HEK293 (cell line): ENCODE measurements at regions not wholly inside any gene's neighbourhood (a gene's known extent, or its start where the extent isn't known, plus 50 kb on each side); places are given as distances from the start of the nearest gene placed in this dataset.

ENCODE experiments used
- TCF7L2 ChIP-seq: IDR thresholded peaks from 2 replicates; pipeline ENCODE4 v1.6.1; 2011; ENCODE audit warnings: low read depth, mild to moderate bottlenecking, inconsistent platforms, low read length, moderate library complexity, borderline replicate concordance
- YY1 ChIP-seq: fragments of 450-650 bp; formaldehyde crosslinking; IDR thresholded peaks from 2 replicates; pipeline ENCODE4 v1.5.1; 2018; ENCODE audit warnings: missing biosample characterization, missing genetic modification characterization
- ZNF174 ChIP-seq: fragments of 450-650 bp; formaldehyde crosslinking; IDR thresholded peaks from 2 replicates; pipeline ENCODE4 v1.5.0; 2017; ENCODE audit warnings: missing biosample characterization, mild to moderate bottlenecking, missing genetic modification characterization
- ZNF423 ChIP-seq: fragments of 450-650 bp; formaldehyde crosslinking; IDR thresholded peaks from 2 replicates; pipeline ENCODE4 v1.5.1; 2016; ENCODE audit warnings: missing biosample characterization, missing genetic modification characterization
- ZNF747 ChIP-seq: fragments of 450-650 bp; formaldehyde crosslinking; IDR thresholded peaks from 2 replicates; pipeline ENCODE4 v1.5.1; 2016; ENCODE audit warnings: missing biosample characterization, missing genetic modification characterization
- TF ChIP-seq, protein P1 (sequence below): fragments of 450-650 bp; formaldehyde crosslinking; IDR thresholded peaks from 2 replicates; pipeline ENCODE4 v1.5.1; 2016; ENCODE audit warnings: missing biosample characterization, missing genetic modification characterization
- TF ChIP-seq, protein P2 (sequence below): fragments of 450-650 bp; formaldehyde crosslinking; conservative IDR thresholded peaks from 2 replicates; pipeline ENCODE4 v1.5.1; 2016; ENCODE audit warnings: low read depth, missing biosample characterization, missing genetic modification characterization
- TF ChIP-seq, protein P3 (sequence below): fragments of 450-650 bp; formaldehyde crosslinking; IDR thresholded peaks from 2 replicates; pipeline ENCODE4 v1.5.1; 2016; ENCODE audit warnings: missing biosample characterization, missing genetic modification characterization
- TF ChIP-seq, protein P4 (sequence below): fragments of 450-650 bp; formaldehyde crosslinking; IDR thresholded peaks from 2 replicates; pipeline ENCODE4 v1.5.1; 2016; ENCODE audit warnings: missing biosample characterization, missing genetic modification characterization

DNA sequence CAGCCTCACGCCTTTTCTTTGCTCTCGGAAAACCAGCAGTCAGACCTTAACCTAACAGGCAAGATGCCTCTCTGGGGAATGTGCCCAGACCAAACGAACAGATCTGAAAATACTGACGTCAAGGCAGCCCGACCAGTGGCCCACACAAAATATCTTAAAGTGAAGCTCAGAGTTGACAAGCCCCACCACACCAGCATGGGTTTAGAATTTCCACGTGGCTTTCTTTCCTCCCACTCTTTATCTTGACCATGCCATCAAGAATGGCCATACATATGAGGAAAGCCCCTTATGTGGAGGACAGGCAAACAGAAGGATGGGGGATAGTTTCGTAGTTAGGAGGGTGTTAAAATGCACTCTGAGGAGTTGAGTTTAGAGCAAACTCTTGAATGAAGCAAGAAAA is 89.8 kb downstream of the MRPL32 start:
- TF ChIP-seq, protein P1, sequence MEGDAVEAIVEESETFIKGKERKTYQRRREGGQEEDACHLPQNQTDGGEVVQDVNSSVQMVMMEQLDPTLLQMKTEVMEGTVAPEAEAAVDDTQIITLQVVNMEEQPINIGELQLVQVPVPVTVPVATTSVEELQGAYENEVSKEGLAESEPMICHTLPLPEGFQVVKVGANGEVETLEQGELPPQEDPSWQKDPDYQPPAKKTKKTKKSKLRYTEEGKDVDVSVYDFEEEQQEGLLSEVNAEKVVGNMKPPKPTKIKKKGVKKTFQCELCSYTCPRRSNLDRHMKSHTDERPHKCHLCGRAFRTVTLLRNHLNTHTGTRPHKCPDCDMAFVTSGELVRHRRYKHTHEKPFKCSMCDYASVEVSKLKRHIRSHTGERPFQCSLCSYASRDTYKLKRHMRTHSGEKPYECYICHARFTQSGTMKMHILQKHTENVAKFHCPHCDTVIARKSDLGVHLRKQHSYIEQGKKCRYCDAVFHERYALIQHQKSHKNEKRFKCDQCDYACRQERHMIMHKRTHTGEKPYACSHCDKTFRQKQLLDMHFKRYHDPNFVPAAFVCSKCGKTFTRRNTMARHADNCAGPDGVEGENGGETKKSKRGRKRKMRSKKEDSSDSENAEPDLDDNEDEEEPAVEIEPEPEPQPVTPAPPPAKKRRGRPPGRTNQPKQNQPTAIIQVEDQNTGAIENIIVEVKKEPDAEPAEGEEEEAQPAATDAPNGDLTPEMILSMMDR (tag by site-specific recombination) = no peak
- no peak for TF ChIP-seq TCF7L2
- TF ChIP-seq ZNF174 (tag by site-specific recombination) = no peak
- no peak for TF ChIP-seq ZNF423
- TF ChIP-seq, protein P2, sequence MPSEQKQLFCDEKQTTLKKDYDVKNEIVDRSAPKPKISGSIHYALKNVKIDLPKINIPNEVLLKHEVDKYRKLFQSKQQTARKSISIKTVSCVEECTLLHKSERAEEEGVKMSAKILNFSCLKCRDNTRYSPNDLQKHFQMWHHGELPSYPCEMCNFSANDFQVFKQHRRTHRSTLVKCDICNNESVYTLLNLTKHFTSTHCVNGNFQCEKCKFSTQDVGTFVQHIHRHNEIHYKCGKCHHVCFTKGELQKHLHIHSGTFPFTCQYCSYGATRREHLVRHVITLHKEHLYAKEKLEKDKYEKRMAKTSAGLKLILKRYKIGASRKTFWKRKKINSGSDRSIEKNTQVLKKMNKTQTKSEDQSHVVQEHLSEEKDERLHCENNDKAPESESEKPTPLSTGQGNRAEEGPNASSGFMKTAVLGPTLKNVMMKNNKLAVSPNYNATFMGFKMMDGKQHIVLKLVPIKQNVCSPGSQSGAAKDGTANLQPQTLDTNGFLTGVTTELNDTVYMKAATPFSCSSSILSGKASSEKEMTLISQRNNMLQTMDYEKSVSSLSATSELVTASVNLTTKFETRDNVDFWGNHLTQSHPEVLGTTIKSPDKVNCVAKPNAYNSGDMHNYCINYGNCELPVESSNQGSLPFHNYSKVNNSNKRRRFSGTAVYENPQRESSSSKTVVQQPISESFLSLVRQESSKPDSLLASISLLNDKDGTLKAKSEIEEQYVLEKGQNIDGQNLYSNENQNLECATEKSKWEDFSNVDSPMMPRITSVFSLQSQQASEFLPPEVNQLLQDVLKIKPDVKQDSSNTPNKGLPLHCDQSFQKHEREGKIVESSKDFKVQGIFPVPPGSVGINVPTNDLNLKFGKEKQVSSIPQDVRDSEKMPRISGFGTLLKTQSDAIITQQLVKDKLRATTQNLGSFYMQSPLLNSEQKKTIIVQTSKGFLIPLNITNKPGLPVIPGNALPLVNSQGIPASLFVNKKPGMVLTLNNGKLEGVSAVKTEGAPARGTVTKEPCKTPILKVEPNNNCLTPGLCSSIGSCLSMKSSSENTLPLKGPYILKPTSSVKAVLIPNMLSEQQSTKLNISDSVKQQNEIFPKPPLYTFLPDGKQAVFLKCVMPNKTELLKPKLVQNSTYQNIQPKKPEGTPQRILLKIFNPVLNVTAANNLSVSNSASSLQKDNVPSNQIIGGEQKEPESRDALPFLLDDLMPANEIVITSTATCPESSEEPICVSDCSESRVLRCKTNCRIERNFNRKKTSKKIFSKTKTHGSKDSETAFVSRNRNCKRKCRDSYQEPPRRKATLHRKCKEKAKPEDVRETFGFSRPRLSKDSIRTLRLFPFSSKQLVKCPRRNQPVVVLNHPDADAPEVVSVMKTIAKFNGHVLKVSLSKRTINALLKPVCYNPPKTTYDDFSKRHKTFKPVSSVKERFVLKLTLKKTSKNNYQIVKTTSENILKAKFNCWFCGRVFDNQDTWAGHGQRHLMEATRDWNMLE (tag by site-specific recombination) = no peak
- no peak for TF ChIP-seq YY1 (tag by site-specific recombination)
- no peak for TF ChIP-seq ZNF747
- TF ChIP-seq, protein P3, sequence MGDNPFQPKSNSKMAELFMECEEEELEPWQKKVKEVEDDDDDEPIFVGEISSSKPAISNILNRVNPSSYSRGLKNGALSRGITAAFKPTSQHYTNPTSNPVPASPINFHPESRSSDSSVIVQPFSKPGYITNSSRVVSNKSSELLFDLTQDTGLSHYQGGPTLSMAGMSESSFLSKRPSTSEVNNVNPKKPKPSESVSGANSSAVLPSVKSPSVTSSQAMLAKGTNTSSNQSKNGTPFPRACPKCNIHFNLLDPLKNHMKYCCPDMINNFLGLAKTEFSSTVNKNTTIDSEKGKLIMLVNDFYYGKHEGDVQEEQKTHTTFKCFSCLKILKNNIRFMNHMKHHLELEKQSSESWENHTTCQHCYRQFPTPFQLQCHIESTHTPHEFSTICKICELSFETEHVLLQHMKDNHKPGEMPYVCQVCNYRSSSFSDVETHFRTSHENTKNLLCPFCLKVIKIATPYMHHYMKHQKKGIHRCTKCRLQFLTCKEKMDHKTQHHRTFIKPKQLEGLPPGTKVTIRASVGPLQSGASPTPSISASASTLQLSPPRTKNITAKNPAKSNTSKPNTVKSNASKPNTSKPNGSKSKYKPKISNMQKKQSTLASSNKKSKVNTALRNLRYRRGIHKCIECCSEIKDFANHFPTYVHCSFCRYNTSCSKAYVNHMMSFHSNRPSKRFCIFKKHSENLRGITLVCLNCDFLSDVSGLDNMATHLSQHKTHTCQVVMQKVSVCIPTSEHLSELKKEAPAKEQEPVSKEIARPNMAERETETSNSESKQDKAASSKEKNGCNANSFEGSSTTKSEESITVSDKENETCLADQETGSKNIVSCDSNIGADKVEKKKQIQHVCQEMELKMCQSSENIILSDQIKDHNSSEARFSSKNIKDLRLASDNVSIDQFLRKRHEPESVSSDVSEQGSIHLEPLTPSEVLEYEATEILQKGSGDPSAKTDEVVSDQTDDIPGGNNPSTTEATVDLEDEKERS (tag by site-specific recombination) = no peak
- TF ChIP-seq, protein P4, sequence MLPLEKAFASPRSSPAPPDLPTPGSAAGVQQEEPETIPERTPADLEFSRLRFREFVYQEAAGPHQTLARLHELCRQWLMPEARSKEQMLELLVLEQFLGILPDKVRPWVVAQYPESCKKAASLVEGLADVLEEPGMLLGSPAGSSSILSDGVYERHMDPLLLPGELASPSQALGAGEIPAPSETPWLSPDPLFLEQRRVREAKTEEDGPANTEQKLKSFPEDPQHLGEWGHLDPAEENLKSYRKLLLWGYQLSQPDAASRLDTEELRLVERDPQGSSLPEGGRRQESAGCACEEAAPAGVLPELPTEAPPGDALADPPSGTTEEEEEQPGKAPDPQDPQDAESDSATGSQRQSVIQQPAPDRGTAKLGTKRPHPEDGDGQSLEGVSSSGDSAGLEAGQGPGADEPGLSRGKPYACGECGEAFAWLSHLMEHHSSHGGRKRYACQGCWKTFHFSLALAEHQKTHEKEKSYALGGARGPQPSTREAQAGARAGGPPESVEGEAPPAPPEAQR = no peak
